ENCODE measurements at regions not wholly inside any gene's neighbourhood (a gene's known extent, or its start where the extent isn't known, plus 50 kb on each side); places are given as distances from the start of the nearest gene placed in this dataset.

DNA sequence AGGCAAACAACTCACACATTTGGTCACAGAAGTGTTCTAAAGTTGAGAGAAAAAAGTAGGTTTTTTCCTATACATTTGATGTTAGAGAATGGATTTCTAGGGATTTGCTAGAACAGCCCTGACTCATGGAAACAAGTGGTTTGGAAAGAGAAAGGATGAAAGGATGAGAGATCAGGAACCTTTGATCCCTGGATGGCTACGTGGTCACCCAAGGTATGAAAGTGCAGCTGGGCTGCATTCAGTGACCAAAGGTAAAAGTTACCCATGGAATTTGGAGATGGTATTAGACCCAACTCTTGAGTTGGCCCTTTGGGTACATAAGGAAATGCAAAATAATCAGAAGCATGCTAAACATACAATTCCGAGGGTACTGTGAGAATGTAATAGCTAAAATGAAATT, 61.3 kb upstream of the SPIN1 start:
- no peak overlapping the region for H3K4me3 ChIP-seq (replicated peaks; ENCODE audit: low read depth, low read length)
- DNase-seq (ENCODE audit: low read depth), result no peak
- TF ChIP-seq, protein P1, sequence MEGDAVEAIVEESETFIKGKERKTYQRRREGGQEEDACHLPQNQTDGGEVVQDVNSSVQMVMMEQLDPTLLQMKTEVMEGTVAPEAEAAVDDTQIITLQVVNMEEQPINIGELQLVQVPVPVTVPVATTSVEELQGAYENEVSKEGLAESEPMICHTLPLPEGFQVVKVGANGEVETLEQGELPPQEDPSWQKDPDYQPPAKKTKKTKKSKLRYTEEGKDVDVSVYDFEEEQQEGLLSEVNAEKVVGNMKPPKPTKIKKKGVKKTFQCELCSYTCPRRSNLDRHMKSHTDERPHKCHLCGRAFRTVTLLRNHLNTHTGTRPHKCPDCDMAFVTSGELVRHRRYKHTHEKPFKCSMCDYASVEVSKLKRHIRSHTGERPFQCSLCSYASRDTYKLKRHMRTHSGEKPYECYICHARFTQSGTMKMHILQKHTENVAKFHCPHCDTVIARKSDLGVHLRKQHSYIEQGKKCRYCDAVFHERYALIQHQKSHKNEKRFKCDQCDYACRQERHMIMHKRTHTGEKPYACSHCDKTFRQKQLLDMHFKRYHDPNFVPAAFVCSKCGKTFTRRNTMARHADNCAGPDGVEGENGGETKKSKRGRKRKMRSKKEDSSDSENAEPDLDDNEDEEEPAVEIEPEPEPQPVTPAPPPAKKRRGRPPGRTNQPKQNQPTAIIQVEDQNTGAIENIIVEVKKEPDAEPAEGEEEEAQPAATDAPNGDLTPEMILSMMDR (IDR thresholded peaks at IDR 0.05; ENCODE audit: low read length, missing control alignments), result no peak

DNA sequence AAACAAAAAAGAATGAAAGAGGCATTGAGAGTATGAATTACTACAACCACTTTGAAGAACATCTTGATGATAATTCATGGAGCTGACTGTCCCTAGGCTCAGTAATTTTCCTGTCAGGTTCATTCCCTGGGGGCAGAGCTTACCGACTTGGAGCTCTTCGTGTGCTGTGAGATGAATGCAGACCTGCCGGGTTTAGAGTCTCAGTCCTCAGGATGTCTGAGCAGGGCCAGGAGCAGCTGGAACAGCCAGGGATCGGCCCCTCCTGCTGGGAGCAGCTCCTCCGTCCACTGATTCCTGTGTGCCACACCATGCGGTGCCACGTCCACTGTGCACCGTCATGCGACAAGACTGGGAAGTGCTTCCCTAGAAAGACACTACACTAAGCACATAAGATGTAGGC, 62.2 kb upstream of the SPIN1 start:
- DNase-seq (ENCODE audit: low read depth), result no peak
- H3K4me3 ChIP-seq (replicated peaks; ENCODE audit: low read depth, low read length), result no peak overlapping the region
- TF ChIP-seq, protein P1 (IDR thresholded peaks at IDR 0.05; ENCODE audit: low read length, missing control alignments), result no peak

DNA sequence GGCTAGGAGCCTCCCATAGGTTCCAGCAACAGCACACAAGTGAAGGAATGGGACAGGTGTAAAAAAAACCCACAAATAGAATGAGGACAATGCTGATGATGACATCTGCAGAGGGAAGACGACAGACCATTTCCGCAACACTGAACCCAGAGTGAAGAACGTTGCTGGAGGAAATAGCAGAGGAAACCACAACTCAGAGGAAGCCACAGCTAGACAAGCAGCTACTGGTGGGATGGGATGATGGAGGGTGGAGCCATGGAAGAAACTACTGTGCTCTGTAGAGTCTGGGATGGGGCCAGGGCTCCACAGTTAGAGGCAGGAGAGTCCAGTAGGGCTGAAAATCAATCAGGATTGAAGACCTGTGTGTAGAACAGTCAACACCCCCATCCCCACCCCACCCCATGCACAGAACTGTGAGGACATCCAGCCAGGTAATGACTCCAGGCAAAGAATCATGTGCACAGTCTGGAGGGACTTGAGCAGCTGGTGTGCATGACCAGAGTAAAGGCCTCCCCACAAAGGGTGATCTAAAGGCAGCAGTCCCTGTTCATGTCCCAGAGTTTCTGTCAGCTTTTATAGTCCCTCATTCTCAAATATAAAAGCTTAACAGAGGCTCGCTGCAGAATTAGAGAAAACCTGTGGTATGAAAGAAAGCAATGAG, 65.2 kb upstream of the SPIN1 start:
- TF ChIP-seq, protein P1 (IDR thresholded peaks at IDR 0.05; ENCODE audit: low read length, missing control alignments), result no peak
- no peak overlapping the region for H3K4me3 ChIP-seq (replicated peaks; ENCODE audit: low read depth, low read length)
- DNase-seq (ENCODE audit: low read depth), result peak; percentile 44

DNA sequence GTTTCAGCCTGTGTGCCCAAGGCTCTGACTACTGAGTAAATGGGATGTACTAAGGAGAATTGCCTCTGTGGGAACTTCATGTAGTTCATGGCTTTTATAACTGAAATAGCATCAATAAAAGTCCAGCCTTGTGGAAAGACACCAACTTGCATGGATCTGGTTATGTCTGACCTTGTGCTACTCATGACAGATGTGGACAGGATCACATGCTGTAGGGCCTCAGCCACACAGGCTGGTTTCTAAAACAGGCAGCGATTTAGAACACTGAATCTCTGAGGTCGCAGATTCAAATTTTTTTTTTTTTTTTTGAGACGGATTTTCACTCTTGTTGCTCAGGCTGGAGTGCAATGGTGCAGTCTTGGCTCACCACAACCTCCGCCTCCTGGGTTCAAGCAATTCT, 66.5 kb upstream of the SPIN1 start:
- TF ChIP-seq, protein P1 (IDR thresholded peaks at IDR 0.05; ENCODE audit: low read length, missing control alignments), result no peak
- H3K4me3 ChIP-seq (replicated peaks; ENCODE audit: low read depth, low read length), result no peak overlapping the region
- no peak for DNase-seq (ENCODE audit: low read depth)

DNA sequence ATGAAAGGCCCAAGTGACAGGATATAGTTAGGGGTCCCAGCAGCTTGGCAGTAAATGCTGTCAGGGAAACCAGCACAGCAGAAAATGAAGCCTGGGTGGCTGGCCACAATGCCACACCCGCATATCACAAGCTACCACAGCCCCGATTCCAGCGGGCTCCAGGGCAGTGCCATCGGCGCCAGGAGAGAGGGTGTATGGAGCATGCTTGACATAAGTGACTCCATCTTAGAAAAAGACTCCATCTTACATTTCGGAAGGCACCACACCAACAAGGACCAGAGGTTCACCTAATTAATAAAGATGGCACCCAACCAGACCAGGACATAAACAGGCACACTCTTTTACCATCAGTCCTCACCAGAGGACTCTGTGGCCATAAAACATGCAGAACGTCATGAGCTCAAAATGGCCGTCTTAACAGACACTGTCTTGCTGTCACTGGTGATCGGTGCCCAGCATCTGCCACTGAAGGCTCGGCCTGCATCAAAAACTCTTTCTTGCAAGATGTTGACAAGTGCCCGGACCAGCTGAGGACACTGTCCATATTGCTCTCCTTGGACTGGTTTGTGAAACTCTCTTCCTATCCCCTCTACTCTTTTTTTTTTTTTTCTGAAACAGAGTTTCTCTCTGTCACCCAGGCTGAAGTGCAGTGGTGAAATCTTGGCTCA, 67.4 kb upstream of the SPIN1 start:
- TF ChIP-seq, protein P1 (IDR thresholded peaks at IDR 0.05; ENCODE audit: low read length, missing control alignments), result no peak
- no peak overlapping the region for H3K4me3 ChIP-seq (replicated peaks; ENCODE audit: low read depth, low read length)
- no peak for DNase-seq (ENCODE audit: low read depth)

DNA sequence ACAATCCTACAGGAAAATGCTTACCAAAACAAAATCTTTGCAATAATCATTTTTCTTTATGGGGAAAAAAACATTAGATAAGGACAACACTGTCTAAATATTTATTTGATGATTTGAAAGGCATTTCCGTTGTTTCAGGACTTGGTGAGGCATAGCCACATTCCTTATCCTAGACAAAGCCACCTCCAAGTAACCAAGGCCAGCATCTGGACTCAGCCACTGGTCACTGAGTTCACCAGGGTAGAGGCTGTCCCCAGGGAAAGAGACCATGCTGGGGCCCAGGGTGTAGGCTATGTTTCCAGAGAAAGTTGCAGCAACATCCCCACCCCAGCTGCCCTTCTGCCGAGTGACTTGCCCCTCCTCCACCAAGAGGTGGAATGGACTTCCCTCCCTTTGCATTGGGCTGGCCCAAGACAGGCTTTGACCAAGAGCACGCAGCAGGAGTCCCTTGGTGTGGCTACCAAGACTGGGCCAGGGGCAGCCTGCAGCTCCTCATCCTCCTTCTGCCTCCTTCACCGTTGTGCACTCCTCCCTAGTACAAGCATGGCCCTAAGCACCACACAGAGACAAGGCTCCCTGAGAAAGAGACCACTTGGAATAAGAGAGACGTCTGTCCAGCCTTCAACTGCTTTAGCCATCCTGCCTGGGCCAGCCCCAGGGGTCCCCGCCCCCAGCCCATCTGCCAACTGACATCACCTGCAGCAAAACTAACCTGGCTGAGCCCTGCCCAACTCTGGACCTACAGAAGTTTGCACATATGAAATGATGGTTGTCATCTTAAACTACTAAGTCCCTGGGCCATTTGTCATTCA, 68.1 kb upstream of the SPIN1 start:
- no peak overlapping the region for H3K4me3 ChIP-seq (replicated peaks; ENCODE audit: low read depth, low read length)
- TF ChIP-seq, protein P1 (IDR thresholded peaks at IDR 0.05; ENCODE audit: low read length, missing control alignments), result no peak
- peak; percentile 8 for DNase-seq (ENCODE audit: low read depth)
